HFFc6 (cell line): ENCODE measurements at regions not wholly inside any gene's neighbourhood (a gene's known extent, or its start where the extent isn't known, plus 50 kb on each side); places are given as distances from the start of the nearest gene placed in this dataset.
A peak's percentile ranks its signal among the peaks of the same experiment; 100 is the strongest.

Source experiments
- DNase-seq: peaks from one replicate; pipeline ENCODE4 v3.0.0-alpha.2; 2018
- H3K27ac Mint-ChIP-seq: 2 replicates; pipeline ENCODE4 v1.8.0; 2020; ENCODE audit warnings: mild to moderate bottlenecking, mixed read lengths
- H3K27me3 Mint-ChIP-seq: 2 replicates; pipeline ENCODE4 v1.8.0; 2021; ENCODE audit warnings: mild to moderate bottlenecking, moderate library complexity, mixed read lengths; ENCODE audit not compliant: insufficient read depth
- H3K36me3 Mint-ChIP-seq: 2 replicates; pipeline ENCODE4 v1.8.0; 2021; ENCODE audit warnings: low read depth, mixed read lengths
- H3K4me1 Mint-ChIP-seq: 2 replicates; pipeline ENCODE4 v1.8.0; 2020; ENCODE audit warnings: low read depth, mixed read lengths
- H3K4me3 Mint-ChIP-seq: 2 replicates; pipeline ENCODE4 v1.8.0; 2020; ENCODE audit warnings: mild to moderate bottlenecking, moderate library complexity, mixed read lengths
- H3K9me3 Mint-ChIP-seq: 2 replicates; pipeline ENCODE4 v1.8.0; 2020; ENCODE audit warnings: mild to moderate bottlenecking, mixed read lengths
- CTCF ChIP-seq: fragments of 200-600 bp; sonication (generic); IDR thresholded peaks from 2 replicates; pipeline ENCODE4 v1.5.0; 2021; ENCODE audit warnings: antibody characterized with exemption, mild to moderate bottlenecking

- Mint-ChIP-seq H3K4me1 (peaks cover 99% of the 10 kb centered on the region), H3K36me3 (peaks cover 20% of the 10 kb centered on the region), H3K9me3 (no peaks in the 10 kb centered on the region), H3K4me3 (peak overlapping the region; percentile 51), H3K27me3 (peaks cover 4% of the 10 kb centered on the region; the same call in 1 of the 2 replicates), H3K27ac (peak overlapping the region; percentile 91)
- no peak for TF ChIP-seq CTCF
- peak; percentile 77 for DNase-seq
These were observed 109.3 kb upstream of the DST start for GRCh38 chr6:56752009-56752408.

GRCh38 chr6:56751604-56752003 lies 108.9 kb upstream of the DST start:
- TF ChIP-seq CTCF, result no peak
- Mint-ChIP-seq H3K4me1 (peaks cover 99% of the 10 kb centered on the region), H3K27me3 (peaks cover 4% of the 10 kb centered on the region), H3K9me3 (no peaks in the 10 kb centered on the region), H3K36me3 (peaks cover 24% of the 10 kb centered on the region), H3K4me3 (peak overlapping the region; percentile 51), H3K27ac (peak overlapping the region; percentile 91)
- DNase-seq, result no peak

GRCh38 chr6:56750686-56751085 lies 108.0 kb upstream of the DST start:
- Mint-ChIP-seq H3K4me1 (peaks cover 99% of the 10 kb centered on the region), H3K4me3 (peak overlapping the region; percentile 79), H3K36me3 (peaks cover 25% of the 10 kb centered on the region), H3K27me3 (peaks cover 4% of the 10 kb centered on the region), H3K9me3 (no peaks in the 10 kb centered on the region), H3K27ac (peak overlapping the region; percentile 91)
- TF ChIP-seq CTCF, result no peak
- DNase-seq, result no peak

- Mint-ChIP-seq H3K4me1 (peaks cover 100% of the 10 kb centered on the region), H3K4me3 (peak overlapping the region; percentile 79), H3K27me3 (peaks cover 5% of the 10 kb centered on the region), H3K27ac (peak overlapping the region; percentile 91), H3K9me3 (no peaks in the 10 kb centered on the region), H3K36me3 (peaks cover 25% of the 10 kb centered on the region)
- DNase-seq, result peak; percentile 91
- no peak for TF ChIP-seq CTCF
These were observed 107.0 kb upstream of the DST start for GRCh38 chr6:56749632-56750151.

GRCh38 chr6:56746767-56747504 lies 104.2 kb upstream of the DST start:
- DNase-seq, result no peak
- no peak for TF ChIP-seq CTCF
- peaks cover 28% of the 10 kb centered on the region for H3K36me3 Mint-ChIP-seq
- peak overlapping the region; percentile 84 for H3K27ac Mint-ChIP-seq
- peaks cover 4% of the 10 kb centered on the region for H3K27me3 Mint-ChIP-seq
- H3K4me1 Mint-ChIP-seq, result peaks cover 100% of the 10 kb centered on the region
- H3K4me3 Mint-ChIP-seq, result peak overlapping the region; percentile 51; the same call in 1 of the 2 replicates
- no peaks in the 10 kb centered on the region for H3K9me3 Mint-ChIP-seq
